ENCODE measurements at regions not wholly inside any gene's neighbourhood (a gene's known extent, or its start where the extent isn't known, plus 50 kb on each side); places are given as distances from the start of the nearest gene placed in this dataset.

DNA sequence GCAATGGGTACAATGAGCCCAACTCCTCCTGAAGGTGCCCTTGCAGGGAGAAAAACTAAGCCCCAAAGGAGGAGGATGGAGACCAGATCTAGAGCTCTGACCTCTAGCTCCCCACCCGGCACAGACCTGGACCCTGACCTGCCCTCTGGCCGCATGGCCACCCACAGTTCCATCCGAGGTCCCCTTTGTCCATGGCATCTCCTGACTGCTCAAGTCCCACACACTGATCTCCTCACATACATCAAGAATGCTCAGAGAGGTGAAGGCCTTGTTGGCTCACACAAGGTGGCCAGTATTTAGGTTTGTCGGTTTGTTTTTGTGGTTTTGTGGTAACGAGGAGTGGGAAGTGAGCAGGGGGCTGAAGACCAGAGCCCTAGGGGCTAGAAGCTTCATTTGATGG is 423.5 kb upstream of the B3GAT1 start:
- Histone ChIP-seq H3K79me2 (ENCODE audit: insufficient read depth, low read length) (no peaks in the 10 kb centered on the region), H3K27me3 (ENCODE audit: control insufficient read depth in 1 of 2, insufficient read depth in 2 of 2, low read length in 2 of 2) (peaks cover 2 to 20% of the 10 kb centered on the region in 2 experiments; a peak in 4 of 5 replicates), H3K27ac (ENCODE audit: extremely low read length, insufficient read depth, low read length) (no peak overlapping the region), H3K36me3 (replicated peaks in 1 of 2; ENCODE audit: control insufficient read depth in 1 of 2, insufficient read depth in 2 of 2, low read length in 2 of 2) (no peaks in the 10 kb centered on the region), H2AFZ (ENCODE audit: low read length) (no peak overlapping the region), H3K9me3 (ENCODE audit: low read length) (no peaks in the 10 kb centered on the region; the same call in 1 of the 2 replicates), H3K4me3 (replicated peaks in 1 of 3; ENCODE audit: insufficient read depth in 1 of 3, low read depth in 2 of 3, low read length in 3 of 3) (no peak overlapping the region), H3K4me1 (ENCODE audit: insufficient read depth, low read length) (no peaks in the 10 kb centered on the region), H3K9ac (ENCODE audit: insufficient read depth, low read depth, low read length) (no peak overlapping the region), H3K4me2 (ENCODE audit: low read depth, low read length) (no peak overlapping the region), H4K20me1 (ENCODE audit: insufficient read depth, low read length) (no peaks in the 10 kb centered on the region)
- no peak for DNase-seq (ENCODE audit: low spot score)
- ChIA-PET POLR2A (no interaction called here), CTCF (ENCODE audit: low intra/inter-chr PET ratio, low total read pairs) (no interaction called here)
- intact Hi-C loops (cut with micrococcal nuclease; ENCODE audit: unreplicated experiment) (no loop called here), in situ Hi-C loops (cut with HindIII; ENCODE audit: extremely low pct_ligation_motif_present, low pct_unique_long_range_greater_than_20kb) (no loop called here)
- BruUV-seq (replicated peaks): no TSS peak
- FAIRE-seq: no peak
- WGBS (ENCODE audit: low lambda C conversion rate): 0% methylated on average over 5 of the region's 5 CpGs
- no peak for ATAC-seq
- TF ChIP-seq ZFX (CRISPR knock-in tag; IDR thresholded peaks at IDR 0.05; ENCODE audit: low read depth) (no peak), ZNF256 (CRISPR knock-in tag; conservative IDR thresholded peaks at IDR 0.05) (no peak), ZNF260 (CRISPR knock-in tag; IDR thresholded peaks at IDR 0.05; ENCODE audit: borderline replicate concordance, low read depth) (no peak), SRSF4 (IDR thresholded peaks at IDR 0.05; ENCODE audit: low read depth, low read length, poor library complexity, severe bottlenecking) (no peak), NR2F2 (IDR thresholded peaks at IDR 0.05; ENCODE audit: borderline replicate concordance, low read depth) (no peak)
- TF ChIP-seq, protein P1, sequence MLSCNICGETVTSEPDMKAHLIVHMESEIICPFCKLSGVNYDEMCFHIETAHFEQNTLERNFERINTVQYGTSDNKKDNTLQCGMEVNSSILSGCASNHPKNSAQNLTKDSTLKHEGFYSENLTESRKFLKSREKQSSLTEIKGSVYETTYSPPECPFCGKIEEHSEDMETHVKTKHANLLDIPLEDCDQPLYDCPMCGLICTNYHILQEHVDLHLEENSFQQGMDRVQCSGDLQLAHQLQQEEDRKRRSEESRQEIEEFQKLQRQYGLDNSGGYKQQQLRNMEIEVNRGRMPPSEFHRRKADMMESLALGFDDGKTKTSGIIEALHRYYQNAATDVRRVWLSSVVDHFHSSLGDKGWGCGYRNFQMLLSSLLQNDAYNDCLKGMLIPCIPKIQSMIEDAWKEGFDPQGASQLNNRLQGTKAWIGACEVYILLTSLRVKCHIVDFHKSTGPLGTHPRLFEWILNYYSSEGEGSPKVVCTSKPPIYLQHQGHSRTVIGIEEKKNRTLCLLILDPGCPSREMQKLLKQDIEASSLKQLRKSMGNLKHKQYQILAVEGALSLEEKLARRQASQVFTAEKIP (CRISPR knock-in tag; IDR thresholded peaks at IDR 0.05; ENCODE audit: borderline replicate concordance): no peak
- TF ChIP-seq, protein P2, sequence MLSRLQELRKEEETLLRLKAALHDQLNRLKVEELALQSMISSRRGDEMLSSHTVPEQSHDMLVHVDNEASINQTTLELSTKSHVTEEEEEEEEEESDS (CRISPR knock-in tag; IDR thresholded peaks at IDR 0.05; ENCODE audit: borderline replicate concordance): no peak
- TF ChIP-seq, protein P3, sequence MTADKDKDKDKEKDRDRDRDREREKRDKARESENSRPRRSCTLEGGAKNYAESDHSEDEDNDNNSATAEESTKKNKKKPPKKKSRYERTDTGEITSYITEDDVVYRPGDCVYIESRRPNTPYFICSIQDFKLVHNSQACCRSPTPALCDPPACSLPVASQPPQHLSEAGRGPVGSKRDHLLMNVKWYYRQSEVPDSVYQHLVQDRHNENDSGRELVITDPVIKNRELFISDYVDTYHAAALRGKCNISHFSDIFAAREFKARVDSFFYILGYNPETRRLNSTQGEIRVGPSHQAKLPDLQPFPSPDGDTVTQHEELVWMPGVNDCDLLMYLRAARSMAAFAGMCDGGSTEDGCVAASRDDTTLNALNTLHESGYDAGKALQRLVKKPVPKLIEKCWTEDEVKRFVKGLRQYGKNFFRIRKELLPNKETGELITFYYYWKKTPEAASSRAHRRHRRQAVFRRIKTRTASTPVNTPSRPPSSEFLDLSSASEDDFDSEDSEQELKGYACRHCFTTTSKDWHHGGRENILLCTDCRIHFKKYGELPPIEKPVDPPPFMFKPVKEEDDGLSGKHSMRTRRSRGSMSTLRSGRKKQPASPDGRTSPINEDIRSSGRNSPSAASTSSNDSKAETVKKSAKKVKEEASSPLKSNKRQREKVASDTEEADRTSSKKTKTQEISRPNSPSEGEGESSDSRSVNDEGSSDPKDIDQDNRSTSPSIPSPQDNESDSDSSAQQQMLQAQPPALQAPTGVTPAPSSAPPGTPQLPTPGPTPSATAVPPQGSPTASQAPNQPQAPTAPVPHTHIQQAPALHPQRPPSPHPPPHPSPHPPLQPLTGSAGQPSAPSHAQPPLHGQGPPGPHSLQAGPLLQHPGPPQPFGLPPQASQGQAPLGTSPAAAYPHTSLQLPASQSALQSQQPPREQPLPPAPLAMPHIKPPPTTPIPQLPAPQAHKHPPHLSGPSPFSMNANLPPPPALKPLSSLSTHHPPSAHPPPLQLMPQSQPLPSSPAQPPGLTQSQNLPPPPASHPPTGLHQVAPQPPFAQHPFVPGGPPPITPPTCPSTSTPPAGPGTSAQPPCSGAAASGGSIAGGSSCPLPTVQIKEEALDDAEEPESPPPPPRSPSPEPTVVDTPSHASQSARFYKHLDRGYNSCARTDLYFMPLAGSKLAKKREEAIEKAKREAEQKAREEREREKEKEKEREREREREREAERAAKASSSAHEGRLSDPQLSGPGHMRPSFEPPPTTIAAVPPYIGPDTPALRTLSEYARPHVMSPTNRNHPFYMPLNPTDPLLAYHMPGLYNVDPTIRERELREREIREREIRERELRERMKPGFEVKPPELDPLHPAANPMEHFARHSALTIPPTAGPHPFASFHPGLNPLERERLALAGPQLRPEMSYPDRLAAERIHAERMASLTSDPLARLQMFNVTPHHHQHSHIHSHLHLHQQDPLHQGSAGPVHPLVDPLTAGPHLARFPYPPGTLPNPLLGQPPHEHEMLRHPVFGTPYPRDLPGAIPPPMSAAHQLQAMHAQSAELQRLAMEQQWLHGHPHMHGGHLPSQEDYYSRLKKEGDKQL (CRISPR knock-in tag; IDR thresholded peaks at IDR 0.05; ENCODE audit: low read depth): no peak
- TF ChIP-seq, protein P4, sequence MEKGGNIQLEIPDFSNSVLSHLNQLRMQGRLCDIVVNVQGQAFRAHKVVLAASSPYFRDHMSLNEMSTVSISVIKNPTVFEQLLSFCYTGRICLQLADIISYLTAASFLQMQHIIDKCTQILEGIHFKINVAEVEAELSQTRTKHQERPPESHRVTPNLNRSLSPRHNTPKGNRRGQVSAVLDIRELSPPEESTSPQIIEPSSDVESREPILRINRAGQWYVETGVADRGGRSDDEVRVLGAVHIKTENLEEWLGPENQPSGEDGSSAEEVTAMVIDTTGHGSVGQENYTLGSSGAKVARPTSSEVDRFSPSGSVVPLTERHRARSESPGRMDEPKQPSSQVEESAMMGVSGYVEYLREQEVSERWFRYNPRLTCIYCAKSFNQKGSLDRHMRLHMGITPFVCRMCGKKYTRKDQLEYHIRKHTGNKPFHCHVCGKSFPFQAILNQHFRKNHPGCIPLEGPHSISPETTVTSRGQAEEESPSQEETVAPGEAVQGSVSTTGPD (CRISPR knock-in tag; IDR thresholded peaks at IDR 0.05): no peak
